Ectodermal cell (in vitro differentiated cells): ENCODE measurements at regions not wholly inside any gene's neighbourhood (a gene's known extent, or its start where the extent isn't known, plus 50 kb on each side); places are given as distances from the start of the nearest gene placed in this dataset.

Experiments used
- H3K27ac ChIP-seq: 2 replicates; pipeline ENCODE4 v1.7.0; 2013; ENCODE audit warnings: mild to moderate bottlenecking, low read depth, low read length; ENCODE audit not compliant: insufficient read depth, poor library complexity, severe bottlenecking
- H3K27me3 ChIP-seq: 2 replicates; pipeline ENCODE4 v1.7.0; 2013; ENCODE audit warnings: mild to moderate bottlenecking, low read length; ENCODE audit not compliant: insufficient read depth, control insufficient read depth, poor library complexity, severe bottlenecking
- H3K36me3 ChIP-seq: one replicate; pipeline ENCODE4 v1.7.0; 2013; ENCODE audit warnings: low read length; ENCODE audit not compliant: control insufficient read depth, insufficient read depth
- H3K4me1 ChIP-seq: one replicate; pipeline ENCODE4 v1.7.0; 2013; ENCODE audit warnings: low read length; ENCODE audit not compliant: control insufficient read depth, insufficient read depth
- H3K4me3 ChIP-seq: 2 replicates; pipeline ENCODE4 v1.7.0; 2013; ENCODE audit warnings: low read depth, low read length, control low read depth; ENCODE audit not compliant: insufficient read depth
- H3K9me3 ChIP-seq: 2 replicates; pipeline ENCODE4 v1.7.0; 2013; ENCODE audit warnings: mild to moderate bottlenecking, low read length, moderate library complexity; ENCODE audit not compliant: control insufficient read depth
- WGBS, 2 experiments: methylation state at CpG; one replicate each; pipeline ENCODE4 v1.1.7; 2013; ENCODE audit warnings: missing lambda C conversion rate in 2 of 2; 5-methylcytosine and 5-hydroxymethylcytosine counted together

GRCh38 chr17:52242268-52242667 is 83.8 kb upstream of the CA10 start:
- H3K27ac ChIP-seq, result no peak overlapping the region
- no peak overlapping the region for H3K4me3 ChIP-seq
- H3K27me3 ChIP-seq, result no peaks in the 10 kb centered on the region
- H3K4me1 ChIP-seq, result no peaks in the 10 kb centered on the region
- WGBS, 2 experiments, result 54 to 68% methylated on average over 2 of the region's 2 CpGs
- H3K9me3 ChIP-seq, result no peaks in the 10 kb centered on the region
- no peaks in the 10 kb centered on the region for H3K36me3 ChIP-seq

GRCh38 chr17:52237151-52237550 is 78.6 kb upstream of the CA10 start:
- Histone ChIP-seq H3K4me1 (no peaks in the 10 kb centered on the region), H3K36me3 (no peaks in the 10 kb centered on the region), H3K27ac (no peak overlapping the region), H3K4me3 (no peak overlapping the region), H3K9me3 (no peaks in the 10 kb centered on the region), H3K27me3 (no peaks in the 10 kb centered on the region)
- WGBS, 2 experiments, result 84 to 86% methylated on average over 6 of the region's 6 CpGs

- Histone ChIP-seq H3K36me3 (no peaks in the 10 kb centered on the region), H3K4me1 (no peaks in the 10 kb centered on the region), H3K9me3 (no peaks in the 10 kb centered on the region), H3K27ac (no peak overlapping the region), H3K27me3 (no peaks in the 10 kb centered on the region), H3K4me3 (no peak overlapping the region)
- WGBS, 2 experiments, result 66 to 85% methylated on average over 1 of the region's 1 CpG
Measured at GRCh38 chr17:52235516-52235915, 77.0 kb upstream of the CA10 start.

GRCh38 chr17:52233632-52234031 is 75.1 kb upstream of the CA10 start:
- H3K27ac ChIP-seq, result no peak overlapping the region

GRCh38 chr17:52233176-52233575 is 74.7 kb upstream of the CA10 start:
- Histone ChIP-seq H3K9me3 (peaks cover 3% of the 10 kb centered on the region), H3K27ac (no peak overlapping the region), H3K27me3 (no peaks in the 10 kb centered on the region)

More at GRCh38 chr17:52233632-52234031, 75.1 kb upstream of the CA10 start:
- Histone ChIP-seq H3K4me3 (no peak overlapping the region), H3K4me1 (no peaks in the 10 kb centered on the region), H3K9me3 (no peaks in the 10 kb centered on the region), H3K36me3 (no peaks in the 10 kb centered on the region), H3K27me3 (no peaks in the 10 kb centered on the region)
- WGBS, 2 experiments, result 92 to 100% methylated on average over 1 of the region's 1 CpG

GRCh38 chr17:52228823-52229222 is 70.3 kb upstream of the CA10 start:
- no peaks in the 10 kb centered on the region for H3K27me3 ChIP-seq
- H3K4me1 ChIP-seq, result no peaks in the 10 kb centered on the region
- no peaks in the 10 kb centered on the region for H3K36me3 ChIP-seq
- WGBS, 2 experiments, result 80 to 81% methylated on average over 3 of the region's 3 CpGs
- H3K4me3 ChIP-seq, result no peak overlapping the region
- H3K27ac ChIP-seq, result no peak overlapping the region
- peaks cover 4% of the 10 kb centered on the region for H3K9me3 ChIP-seq

More at GRCh38 chr17:52233176-52233575, 74.7 kb upstream of the CA10 start:
- Histone ChIP-seq H3K36me3 (no peaks in the 10 kb centered on the region), H3K4me1 (no peaks in the 10 kb centered on the region), H3K4me3 (no peak overlapping the region)

GRCh38 chr17:52227926-52228325 is 69.4 kb upstream of the CA10 start:
- H3K36me3 ChIP-seq, result no peaks in the 10 kb centered on the region
- WGBS, 2 experiments, result 60 to 88% methylated on average over 2 of the region's 2 CpGs
- peaks cover 4% of the 10 kb centered on the region for H3K9me3 ChIP-seq
- H3K27ac ChIP-seq, result no peak overlapping the region
- no peaks in the 10 kb centered on the region for H3K4me1 ChIP-seq
- no peak overlapping the region for H3K4me3 ChIP-seq
- no peaks in the 10 kb centered on the region for H3K27me3 ChIP-seq

- 78 to 92% methylated on average over 3 of the region's 3 CpGs for WGBS, 2 experiments
- H3K9me3 ChIP-seq, result no peaks in the 10 kb centered on the region
Measured at GRCh38 chr17:52213451-52213850, 54.9 kb upstream of the CA10 start.

GRCh38 chr17:52212851-52213250 is 54.3 kb upstream of the CA10 start:
- H3K27me3 ChIP-seq, result no peaks in the 10 kb centered on the region
- no peaks in the 10 kb centered on the region for H3K4me1 ChIP-seq
- H3K36me3 ChIP-seq, result no peaks in the 10 kb centered on the region
- no peaks in the 10 kb centered on the region for H3K9me3 ChIP-seq
- H3K27ac ChIP-seq, result no peak overlapping the region
- no peak overlapping the region for H3K4me3 ChIP-seq

More at GRCh38 chr17:52213451-52213850, 54.9 kb upstream of the CA10 start:
- no peaks in the 10 kb centered on the region for H3K36me3 ChIP-seq
- no peaks in the 10 kb centered on the region for H3K27me3 ChIP-seq
- H3K27ac ChIP-seq, result no peak overlapping the region
- H3K4me1 ChIP-seq, result no peaks in the 10 kb centered on the region
- no peak overlapping the region for H3K4me3 ChIP-seq

- Histone ChIP-seq H3K27me3 (no peaks in the 10 kb centered on the region), H3K9me3 (peaks cover 2% of the 10 kb centered on the region), H3K4me1 (no peaks in the 10 kb centered on the region), H3K4me3 (no peak overlapping the region), H3K27ac (no peak overlapping the region), H3K36me3 (no peaks in the 10 kb centered on the region)
Measured at GRCh38 chr17:52209507-52209906, 51.0 kb upstream of the CA10 start.
